NCI-H748 treated with DMSO at 0.1 percent for 48 hours (cell line): ENCODE measurements at regions not wholly inside any gene's neighbourhood (a gene's known extent, or its start where the extent isn't known, plus 50 kb on each side); places are given as distances from the start of the nearest gene placed in this dataset.

Source experiments
- DNase-seq: peaks from one replicate; lab custom pipeline; 2025; lab: John Stamatoyannopoulos, UW

- peak; percentile 54 for DNase-seq
These were observed 206.0 kb upstream of the TNP1 start for GRCh38 chr2:217065695-217066405.

DNA sequence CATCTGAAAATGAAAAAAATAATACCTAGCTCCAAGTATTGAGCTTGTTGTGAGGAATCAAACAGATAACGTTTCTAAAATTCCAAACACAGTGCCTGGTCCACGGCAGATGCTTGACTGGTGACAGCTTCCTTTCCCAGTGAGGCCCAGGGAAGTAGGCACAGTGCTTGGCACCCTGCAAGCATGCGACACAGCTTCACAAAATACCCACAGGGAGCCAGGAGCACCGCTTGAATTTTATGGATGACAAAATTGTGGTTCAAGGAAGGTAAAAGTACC is 205.1 kb upstream of the TNP1 start:
- no peak for DNase-seq

DNA sequence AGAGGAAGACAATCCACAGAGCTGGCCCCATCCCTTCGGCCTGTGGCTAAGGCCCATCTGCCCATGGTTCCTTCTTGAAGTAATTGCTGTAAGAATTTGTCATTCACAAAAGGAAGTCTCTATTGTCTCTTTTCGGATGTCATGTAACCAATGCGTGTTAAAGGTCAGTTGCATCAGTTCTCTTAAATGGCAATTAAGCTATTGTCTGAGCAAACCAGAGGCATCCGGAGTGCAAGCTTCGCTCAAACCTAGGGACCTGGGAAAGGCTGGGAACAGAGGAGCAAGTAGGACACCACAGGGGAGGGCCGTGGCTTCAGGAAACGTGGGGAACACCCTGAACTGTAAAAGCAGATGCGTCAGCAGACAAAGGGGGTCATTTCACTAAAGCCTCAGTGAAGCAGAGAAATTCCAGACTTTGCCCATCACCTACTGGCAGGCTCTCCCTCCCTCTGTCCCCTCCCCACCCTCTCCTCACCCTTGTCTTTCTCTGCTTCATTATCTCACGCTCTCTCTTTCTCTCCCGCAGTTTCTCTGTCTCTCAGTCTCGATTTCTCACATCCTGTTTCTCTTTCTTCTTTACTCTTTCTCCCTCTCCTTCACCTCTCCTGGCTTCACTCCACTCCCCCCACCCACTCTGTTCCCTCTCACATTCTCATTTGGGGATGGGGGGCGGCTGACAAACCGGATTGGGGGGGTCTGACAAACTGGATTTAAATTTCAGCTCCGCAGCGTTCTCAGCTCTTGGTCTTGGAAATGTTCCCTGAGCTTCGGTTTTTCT is 204.6 kb upstream of the TNP1 start:
- DNase-seq: no peak

- no peak for DNase-seq
These were observed 203.4 kb upstream of the TNP1 start for GRCh38 chr2:217063238-217063755.

DNA sequence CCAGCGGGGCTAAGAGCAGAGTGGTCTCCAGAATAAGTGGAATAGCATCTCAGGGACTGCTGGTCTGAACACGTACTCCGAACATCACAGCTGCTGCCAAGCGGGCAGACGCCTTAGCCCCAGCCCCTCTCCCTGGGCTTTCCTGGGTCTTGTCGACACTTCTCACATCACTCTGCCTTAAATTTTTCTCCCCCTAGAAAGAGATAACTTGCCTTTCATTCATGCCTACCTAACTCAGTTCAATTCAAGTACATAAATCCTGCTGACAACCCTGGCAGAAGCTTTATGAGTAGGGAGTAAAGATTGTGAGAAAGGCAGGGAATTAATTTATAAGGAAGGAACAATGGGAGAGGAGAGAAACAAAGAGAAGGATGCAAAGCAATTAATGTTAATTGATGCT is 202.9 kb upstream of the TNP1 start:
- DNase-seq: no peak

DNA sequence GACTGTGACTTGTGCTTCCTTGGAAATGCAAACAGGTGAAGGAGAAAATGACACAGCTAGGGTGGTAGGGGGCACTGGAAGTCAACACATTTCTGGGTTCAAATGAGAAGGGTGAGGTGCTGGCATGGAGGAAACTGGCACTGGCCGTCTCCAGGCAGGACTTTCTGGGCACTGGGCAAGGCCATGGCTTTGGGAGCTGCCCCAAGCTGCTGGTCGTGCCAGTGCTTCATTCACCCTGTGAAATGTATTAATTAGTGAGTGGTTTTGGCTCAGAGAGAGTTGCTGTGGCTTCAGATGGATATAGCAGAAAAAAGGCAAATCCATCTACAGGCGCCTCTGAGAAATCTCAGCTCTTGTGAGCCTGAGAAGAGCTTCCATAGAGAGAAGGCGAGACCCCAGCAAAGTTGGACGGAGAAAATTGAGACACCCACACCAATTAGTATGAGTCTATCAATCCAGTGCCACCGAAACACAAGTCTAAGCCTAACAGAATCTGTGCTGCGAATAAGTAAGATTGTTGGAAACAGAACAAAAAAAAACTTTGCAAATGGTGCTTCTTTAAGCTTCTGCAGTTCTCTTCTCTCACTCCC is 202.1 kb upstream of the TNP1 start:
- no peak for DNase-seq

DNA sequence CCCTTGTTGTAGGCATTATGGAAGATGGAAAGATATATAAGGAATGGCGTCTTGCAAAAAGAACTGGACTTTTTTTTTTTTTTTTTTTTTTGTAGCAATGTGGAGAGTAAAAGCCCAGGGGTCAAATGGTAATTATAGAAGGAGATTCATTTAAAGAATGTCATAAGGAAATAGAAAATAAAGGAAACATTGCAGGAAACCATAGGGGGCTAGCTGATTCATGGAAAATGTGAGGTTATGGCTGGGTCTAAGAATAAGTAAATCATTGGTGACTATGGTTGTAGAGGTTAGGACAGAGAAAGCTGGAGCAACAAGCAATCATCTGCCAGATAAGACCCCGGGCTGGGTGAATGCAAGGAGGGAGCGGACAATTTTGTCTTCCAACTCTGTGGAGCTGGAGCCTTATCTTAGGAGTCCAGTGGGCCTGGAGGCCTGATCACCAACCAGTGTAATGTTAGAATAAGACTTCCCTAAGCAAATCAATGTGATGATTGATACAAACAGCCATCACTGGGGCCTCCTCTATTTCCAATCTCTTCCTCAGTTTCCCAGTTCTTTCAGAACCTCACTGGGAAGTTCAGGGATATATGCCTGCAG is 201.2 kb upstream of the TNP1 start:
- DNase-seq: no peak

DNA sequence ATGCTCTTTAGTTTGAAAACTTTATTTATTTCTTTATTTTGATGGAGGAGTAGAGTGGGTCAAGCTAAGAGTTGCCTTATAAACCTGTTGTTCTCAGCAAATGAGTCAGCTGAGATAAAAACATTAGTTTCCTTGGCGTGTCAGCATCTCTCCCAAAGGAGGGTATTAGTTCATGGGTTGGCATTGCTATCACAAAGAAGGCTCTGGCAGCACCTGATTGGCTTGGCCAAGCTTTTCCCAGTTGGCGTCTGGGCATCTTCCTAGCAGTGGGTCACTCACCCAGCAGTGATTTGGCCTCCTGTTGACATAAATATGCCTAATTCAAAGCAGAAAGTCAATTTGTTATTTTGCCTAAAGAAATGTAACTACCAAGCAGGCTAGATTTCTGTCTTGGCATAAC is 200.7 kb upstream of the TNP1 start:
- no peak for DNase-seq

- DNase-seq: no peak
These were observed 199.2 kb upstream of the TNP1 start for GRCh38 chr2:217058791-217059755.

DNA sequence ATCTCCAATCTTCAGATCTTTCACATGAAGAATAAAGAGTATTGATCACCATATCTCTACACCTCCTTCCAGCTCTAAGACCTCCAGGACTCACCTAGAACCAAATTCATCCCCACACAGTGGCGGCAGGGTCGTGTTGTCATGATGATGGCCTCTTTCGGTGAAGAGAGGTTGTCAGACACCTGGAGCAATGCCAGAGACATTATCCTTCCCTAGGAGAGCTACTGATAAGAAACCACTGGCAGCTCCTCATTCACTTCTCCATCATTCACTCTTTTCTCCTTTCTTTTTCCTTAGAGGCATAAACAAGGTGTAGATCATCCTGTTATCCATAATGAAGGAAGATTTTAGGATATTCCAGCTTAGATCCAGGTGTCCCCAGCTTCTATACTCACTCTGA is 197.9 kb upstream of the TNP1 start:
- no peak for DNase-seq

- peak; percentile 59 for DNase-seq
These were observed 195.8 kb upstream of the TNP1 start for GRCh38 chr2:217055624-217056023.

DNA sequence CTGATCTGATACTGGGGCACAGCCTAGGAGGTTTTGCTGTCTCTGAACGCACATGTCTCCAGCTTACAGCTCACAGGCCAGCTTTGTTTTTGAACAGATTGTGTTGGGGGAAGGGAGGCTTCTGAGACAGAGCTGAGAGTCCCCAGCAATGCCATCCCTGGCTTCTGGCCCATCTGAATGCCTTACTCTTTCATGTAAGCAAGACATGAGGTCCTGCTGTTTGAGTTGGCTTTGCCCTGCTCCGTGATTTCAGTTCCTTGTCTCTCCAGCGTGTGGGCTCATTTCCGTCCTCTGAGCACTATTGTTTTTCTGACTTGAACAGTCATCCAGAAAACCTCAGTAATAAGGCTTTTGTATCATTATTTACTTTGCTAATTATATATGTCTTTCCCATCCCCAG is 194.9 kb upstream of the TNP1 start:
- peak; percentile 89 for DNase-seq

- DNase-seq: no peak
These were observed 193.2 kb upstream of the TNP1 start for GRCh38 chr2:217052856-217053577.

- no peak for DNase-seq
These were observed 191.6 kb upstream of the TNP1 start for GRCh38 chr2:217051416-217051815.

DNA sequence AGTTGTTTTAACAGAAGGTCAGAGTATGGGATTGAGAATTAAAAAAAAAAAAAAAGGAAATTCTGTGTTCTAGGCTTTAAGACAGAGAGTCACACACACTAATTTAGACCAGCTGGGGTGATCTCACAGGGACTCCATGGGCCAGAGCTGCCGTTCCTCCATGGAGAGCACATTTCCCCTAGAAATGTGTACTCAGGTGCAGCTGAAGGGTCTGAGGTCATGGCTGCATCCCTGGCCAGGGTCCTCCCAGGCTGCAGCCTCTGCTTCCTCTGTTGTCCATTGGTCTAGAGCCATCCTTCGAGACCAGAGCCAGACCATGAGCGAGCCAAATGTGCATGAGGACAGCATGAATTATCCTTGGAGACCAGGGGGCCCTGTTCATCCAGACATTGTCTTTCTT is 190.1 kb upstream of the TNP1 start:
- no peak for DNase-seq

DNA sequence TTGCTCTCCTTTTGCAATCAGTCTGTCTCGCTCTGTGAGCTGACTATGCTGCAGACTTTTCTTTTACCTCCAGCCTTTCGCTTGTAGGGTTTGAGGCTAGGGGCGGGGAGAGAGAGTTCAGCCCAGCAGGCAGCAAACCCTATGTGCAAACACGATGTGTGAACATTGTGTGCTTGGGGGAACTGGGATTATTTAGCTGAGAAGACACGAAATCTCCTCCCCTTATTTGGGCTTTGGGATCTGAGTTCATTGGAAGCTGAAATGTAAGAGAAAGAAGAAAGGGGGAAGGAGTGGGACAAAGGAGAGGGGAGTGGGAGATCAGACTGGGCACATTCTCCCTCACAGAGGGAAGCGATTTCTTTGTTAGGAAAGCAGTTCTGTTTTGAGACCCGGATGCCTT is 189.6 kb upstream of the TNP1 start:
- DNase-seq: no peak

- DNase-seq: no peak
These were observed 188.9 kb upstream of the TNP1 start for GRCh38 chr2:217048730-217049129.

- DNase-seq: no peak
These were observed 187.8 kb upstream of the TNP1 start for GRCh38 chr2:217047631-217048030.

DNA sequence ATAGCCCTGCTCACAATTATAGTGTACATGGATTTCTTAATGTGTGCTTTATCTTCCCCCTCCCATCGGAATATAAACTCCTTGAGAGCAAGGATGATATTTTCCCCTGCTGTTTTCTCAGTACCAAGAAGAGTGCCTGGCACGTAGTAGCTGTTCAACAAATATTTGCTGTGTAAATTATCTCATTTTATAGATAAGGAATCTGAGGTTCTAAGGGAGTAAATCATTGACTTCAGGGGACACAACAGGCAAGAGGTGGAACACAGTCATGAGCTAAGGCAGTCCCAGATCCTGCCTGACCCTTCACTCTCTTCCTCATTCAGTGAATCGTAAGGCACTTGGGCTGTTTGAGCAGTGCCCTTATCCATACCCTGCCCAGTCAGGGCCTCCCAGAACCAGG is 187.3 kb upstream of the TNP1 start:
- no peak for DNase-seq

DNA sequence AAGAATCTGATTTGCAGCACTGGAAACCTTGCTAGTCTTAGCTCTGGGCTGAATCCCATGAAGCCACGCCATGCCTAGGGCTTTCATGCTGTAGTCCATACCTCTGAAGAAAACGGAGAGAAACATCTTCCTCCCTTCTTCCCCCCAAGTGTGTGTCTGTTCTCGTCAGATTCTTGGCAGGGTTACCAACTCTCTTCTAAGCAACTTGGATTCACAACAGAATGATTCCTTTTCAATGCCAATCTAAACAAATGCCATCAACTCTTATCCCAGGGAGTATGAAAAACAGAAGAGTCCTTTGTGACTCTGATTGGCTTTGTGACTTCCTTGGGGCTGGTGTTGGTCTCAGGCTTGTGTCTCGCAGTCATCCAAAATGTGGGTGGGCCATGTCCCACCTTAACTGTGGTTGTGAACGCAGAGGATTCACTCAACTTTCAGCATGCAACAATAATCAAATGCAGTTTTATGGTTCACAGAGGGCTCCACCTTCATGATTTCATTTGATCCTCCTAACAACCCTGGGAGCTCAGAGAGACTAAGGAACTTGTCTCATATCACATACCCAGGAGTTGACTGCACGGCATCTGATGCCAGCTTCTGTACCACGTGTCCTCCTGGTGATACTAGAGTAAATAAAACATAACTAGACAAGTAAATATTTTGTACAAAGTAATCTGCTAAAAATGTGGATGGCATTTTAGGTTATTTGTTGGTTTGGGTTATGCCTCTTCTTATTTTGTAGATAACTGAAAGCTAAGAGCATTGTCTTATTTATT is 186.0 kb upstream of the TNP1 start:
- no peak for DNase-seq
